HCT116 (cell line): ENCODE measurements at regions not wholly inside any gene's neighbourhood (a gene's known extent, or its start where the extent isn't known, plus 50 kb on each side); places are given as distances from the start of the nearest gene placed in this dataset.

Source experiments
- ATAC-seq: fragments of 200-7000 bp; cut with Tn5 transposase; 2 replicates; pipeline ENCODE4 v1.9.1; 2020; ENCODE audit warnings: mild to moderate bottlenecking, moderate library complexity
- BruUV-seq: library from RNA; stranded (reverse); fragments of 400-500 nt; replicated peaks from 2 replicates; lab custom pipeline; 2021; lab: Mats Ljungman, UMichigan
- CTCF ChIA-PET: fragments of 300-600 bp; sonication (Branson Sonifier 250); formaldehyde crosslinking; loops from one replicate; lab custom pipeline; 2021; ENCODE audit warnings: antibody characterized with exemption; lab: Charles Lee
- POLR2A ChIA-PET: fragments of 300-600, 350-600 bp; sonication (Branson Sonifier 250); formaldehyde crosslinking; loops from one replicate; lab custom pipeline; 2021; ENCODE audit warnings: antibody characterized with exemption; lab: Charles Lee
- RAD21 ChIA-PET, 2 experiments: fragments of 300-600 bp; sonication (Branson Sonifier 250); formaldehyde crosslinking; loops; one replicate each; lab custom pipeline; 2023; ENCODE audit warnings: low total read pairs in 2 of 2; ENCODE audit not compliant: uncharacterized antibody in 2 of 2, unreplicated experiment in 2 of 2, low non-redundant PET in 1 of 2; lab: Charles Lee
- DNase-seq: peaks from one replicate; pipeline ENCODE4 v3.0.0-alpha.2; 2010; ENCODE audit warnings: low read depth, low spot score
- H2AFZ ChIP-seq: fragments of 200-600 bp; shearing (Covaris generic), sonication (generic); 2 replicates; pipeline ENCODE4 v1.6.1; 2017; ENCODE audit warnings: low read depth, mixed run types, mixed read lengths, antibody characterized with exemption, low read length; ENCODE audit not compliant: poor library complexity, severe bottlenecking
- H3K27ac ChIP-seq: 2 replicates; pipeline ENCODE4 v1.5.1; 2012; ENCODE audit warnings: low read depth, low read length
- H3K27me3 ChIP-seq: fragments of 200-600 bp; sonication (generic); 2 replicates; pipeline ENCODE4 v1.6.1; 2016; ENCODE audit warnings: mixed run types, low read length, mixed read lengths; ENCODE audit not compliant: insufficient read depth
- H3K36me3 ChIP-seq, 2 experiments: fragments of 200-500 bp in 1 of 2; fragments of 200-600 bp in 1 of 2; sonication (Bioruptor generic) in 1 of 2; sonication (generic) in 1 of 2; 2 replicates each; pipeline versions ENCODE4 v1.5.1 to v1.6.1; 2014 to 2016; ENCODE audit warnings: low read length in 2 of 2, inconsistent platforms in 1 of 2, mixed read lengths in 1 of 2, mixed run types in 1 of 2; ENCODE audit not compliant: insufficient read depth in 2 of 2, control insufficient read depth in 1 of 2
- H3K4me1 ChIP-seq, 2 experiments: fragments of 200-600 bp in 1 of 2; sonication (generic) in 1 of 2; 2 replicates each; pipeline versions ENCODE4 v1.5.1 to v1.6.1; 2012 to 2017; ENCODE audit warnings: low read length in 2 of 2, inconsistent platforms in 1 of 2, mild to moderate bottlenecking in 1 of 2, mixed read lengths in 1 of 2, mixed run types in 1 of 2, moderate library complexity in 1 of 2; ENCODE audit not compliant: insufficient read depth in 2 of 2, control insufficient read depth in 1 of 2
- H3K4me2 ChIP-seq: fragments of 200-600 bp; sonication (generic); 2 replicates; pipeline ENCODE4 v1.6.1; 2017; ENCODE audit warnings: mixed run types, low read length, mixed read lengths
- H3K4me3 ChIP-seq, 2 experiments: fragments of 200-600 bp in 1 of 2; sonication (generic) in 1 of 2; replicated peaks in 1 of 2; 2 replicates each; pipeline ENCODE4 v1.5.1; 2011 to 2016; ENCODE audit warnings: low read length in 2 of 2, control low read depth in 1 of 2, low read depth in 1 of 2, mild to moderate bottlenecking in 1 of 2, mixed read lengths in 1 of 2, mixed run types in 1 of 2
- H3K79me2 ChIP-seq: fragments of 200-600 bp; sonication (generic); 2 replicates; pipeline ENCODE4 v1.6.1; 2017; ENCODE audit warnings: mild to moderate bottlenecking, mixed run types, low read length, moderate library complexity, mixed read lengths; ENCODE audit not compliant: insufficient read depth
- H3K9ac ChIP-seq: fragments of 200-600 bp; sonication (generic); 2 replicates; pipeline ENCODE4 v1.6.1; 2016; ENCODE audit warnings: low read length, mixed read lengths
- H3K9me2 ChIP-seq: fragments of 200-600 bp; sonication (generic), shearing (Covaris generic); 2 replicates; pipeline ENCODE4 v1.6.1; 2017; ENCODE audit warnings: mixed run types, mild to moderate bottlenecking, moderate library complexity; ENCODE audit not compliant: insufficient read depth
- H3K9me3 ChIP-seq, 2 experiments: fragments of 200-500 bp in 1 of 2; fragments of 200-600 bp in 1 of 2; sonication (Bioruptor generic) in 1 of 2; sonication (generic) in 1 of 2; 2 replicates each; pipeline ENCODE4 v1.6.1; 2014 to 2017; ENCODE audit warnings: low read length in 2 of 2, mixed read lengths in 2 of 2, inconsistent platforms in 1 of 2, low read depth in 1 of 2, mild to moderate bottlenecking in 1 of 2, mixed run types in 1 of 2, moderate library complexity in 1 of 2; ENCODE audit not compliant: control insufficient read depth in 1 of 2, insufficient read depth in 1 of 2
- H4K20me1 ChIP-seq: fragments of 200-600 bp; sonication (generic), shearing (Covaris generic); 2 replicates; pipeline ENCODE4 v1.6.1; 2017; ENCODE audit warnings: mixed run types, mild to moderate bottlenecking, moderate library complexity; ENCODE audit not compliant: insufficient read depth
- CBX3 ChIP-seq: IDR thresholded peaks from 2 replicates; pipeline ENCODE4 v1.6.1; 2012; ENCODE audit warnings: low read depth
- EZH2 ChIP-seq: fragments of 200-600 bp; sonication (generic); IDR thresholded peaks from 2 replicates; pipeline ENCODE4 v1.6.1; 2017; ENCODE audit warnings: antibody characterized with exemption, mixed run types
- FOSL1 ChIP-seq: IDR thresholded peaks from 2 replicates; pipeline ENCODE4 v1.6.1; 2012; ENCODE audit warnings: low read depth
- JUND ChIP-seq: IDR thresholded peaks from 2 replicates; pipeline ENCODE4 v1.6.1; 2012
- POLR2A ChIP-seq: IDR thresholded peaks from 2 replicates; pipeline ENCODE4 v1.7.0; 2011; ENCODE audit warnings: borderline replicate concordance; ENCODE audit not compliant: insufficient read depth, insufficient read length; ENCODE audit errors: extremely low read depth
- SIN3A ChIP-seq: IDR thresholded peaks from 2 replicates; pipeline ENCODE4 v1.6.1; 2012; ENCODE audit warnings: low read depth
- SP1 ChIP-seq: IDR thresholded peaks from 2 replicates; pipeline ENCODE4 v1.6.1; 2012; ENCODE audit warnings: low read depth
- SRF ChIP-seq: IDR thresholded peaks from 2 replicates; pipeline ENCODE4 v1.6.1; 2012; ENCODE audit warnings: low read depth
- YY1 ChIP-seq: IDR thresholded peaks from 2 replicates; pipeline ENCODE4 v1.6.1; 2011; ENCODE audit warnings: low read length, low read depth, moderate library complexity, mild to moderate bottlenecking; ENCODE audit not compliant: insufficient replicate concordance; ENCODE audit errors: extremely low read depth
- intact Hi-C: fragments of 100-400 bp; cut with micrococcal nuclease; formaldehyde crosslinking; loops from 2 replicates; pipeline ENCODE4 v1.10.0; 2022
- TF ChIP-seq, protein P1 (sequence below): IDR thresholded peaks from 2 replicates; pipeline ENCODE4 v1.6.1; 2012
- TF ChIP-seq, protein P2 (sequence below), 3 experiments: fragments of 200-600 bp in 1 of 3; sonication (generic) in 1 of 3; IDR thresholded peaks in 2 of 3; conservative IDR thresholded peaks in 1 of 3; 2 replicates each; pipeline ENCODE4 v1.5.1; 2012 to 2017; ENCODE audit warnings: low read depth in 2 of 3, low read length in 2 of 3, antibody characterized with exemption in 1 of 3, borderline replicate concordance in 1 of 3, control low read depth in 1 of 3, mild to moderate bottlenecking in 1 of 3, mixed read lengths in 1 of 3, mixed run types in 1 of 3, moderate library complexity in 1 of 3; ENCODE audit not compliant: insufficient read depth in 1 of 3
- TF ChIP-seq, protein P3 (sequence below): IDR thresholded peaks from 2 replicates; pipeline ENCODE4 v1.6.1; 2012; ENCODE audit warnings: low read depth

DNA sequence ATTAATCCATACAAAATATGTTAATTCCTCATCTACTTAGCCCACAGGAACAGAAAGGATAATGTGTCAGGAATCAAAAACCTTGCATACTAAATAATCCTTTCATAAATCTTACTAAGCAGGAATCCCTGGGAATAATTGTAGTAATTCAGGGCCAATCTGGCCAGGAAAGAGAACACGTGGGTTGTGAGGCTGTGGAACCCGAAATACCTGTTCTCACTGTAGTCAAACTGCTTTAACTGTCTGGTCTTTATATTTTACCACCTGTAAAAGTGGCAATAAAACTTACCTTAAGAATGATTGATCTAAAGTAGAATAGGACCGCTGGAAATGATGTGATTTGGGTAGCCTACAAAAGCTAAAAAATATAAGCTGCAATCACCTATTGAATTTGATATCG, 1620.9 kb downstream of the STIM2 start:
- ATAC-seq (no peak), DNase-seq (no peak)
- Histone ChIP-seq H3K4me1 (peaks cover 0 to 3% of the 10 kb centered on the region in 2 experiments; a peak in 1 of 4 replicates), H2AFZ (no peak overlapping the region), H3K9ac (no peak overlapping the region), H3K79me2 (no peaks in the 10 kb centered on the region), H3K27me3 (no peaks in the 10 kb centered on the region), H3K4me2 (no peak overlapping the region), H4K20me1 (no peaks in the 10 kb centered on the region), H3K4me3 (no peak overlapping the region), H3K9me3 (no peaks in the 10 kb centered on the region), H3K9me2 (no peaks in the 10 kb centered on the region), H3K36me3 (no peaks in the 10 kb centered on the region), H3K27ac (no peak overlapping the region)
- RAD21 ChIA-PET: no interaction called here
- POLR2A ChIA-PET: no interaction called here
- TF ChIP-seq SIN3A (no peak), SRF (no peak), POLR2A (no peak)
- CTCF ChIA-PET: no interaction called here
- no TSS peak for BruUV-seq
- intact Hi-C loops: no loop called here

DNA sequence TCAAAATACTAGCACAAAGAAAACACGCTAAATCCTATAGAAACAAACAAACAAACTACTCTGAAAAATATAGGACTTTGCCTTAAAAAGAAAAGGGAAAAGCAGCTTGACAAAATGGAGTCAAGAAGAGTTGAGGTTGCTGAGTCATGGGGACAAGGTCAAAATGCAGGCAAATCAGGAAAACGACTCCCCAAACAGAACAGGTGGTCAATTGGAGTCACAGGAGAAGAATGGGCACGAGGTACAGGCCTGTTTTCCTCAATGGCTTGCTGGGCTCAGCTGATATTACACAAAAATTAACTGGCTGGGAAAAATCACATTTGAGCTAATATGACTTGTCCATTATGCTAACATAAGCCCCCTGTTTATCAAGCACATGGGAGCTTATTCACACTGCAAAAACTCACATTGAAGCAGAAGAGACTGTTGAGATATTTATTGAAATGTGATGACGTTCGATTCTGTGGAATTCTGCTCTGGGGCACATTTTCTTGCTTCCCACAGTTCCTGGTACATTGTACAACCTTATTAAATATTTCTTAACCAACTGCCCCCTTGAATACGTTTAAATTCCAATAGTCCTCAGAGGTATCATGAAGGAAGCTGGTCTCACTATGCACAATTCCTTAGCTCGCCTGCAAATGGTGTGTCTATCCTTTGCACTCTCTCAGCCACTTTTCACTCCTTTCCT, 1622.1 kb downstream of the STIM2 start:
- Histone ChIP-seq H3K36me3 (no peaks in the 10 kb centered on the region), H3K4me3 (no peak overlapping the region), H3K4me1 (peaks cover 0 to 3% of the 10 kb centered on the region in 2 experiments; a peak in 1 of 4 replicates), H3K9ac (no peak overlapping the region), H3K27ac (no peak overlapping the region), H2AFZ (no peak overlapping the region), H3K79me2 (no peaks in the 10 kb centered on the region), H3K27me3 (no peaks in the 10 kb centered on the region), H3K9me3 (no peaks in the 10 kb centered on the region), H3K9me2 (no peaks in the 10 kb centered on the region), H3K4me2 (no peak overlapping the region), H4K20me1 (no peaks in the 10 kb centered on the region)
- intact Hi-C loops: no loop called here
- BruUV-seq: no TSS peak
- RAD21 ChIA-PET: no interaction called here
- DNase-seq (no peak), ATAC-seq (no peak)
- CTCF ChIA-PET: no interaction called here
- POLR2A ChIA-PET: no interaction called here
- TF ChIP-seq, protein P1, sequence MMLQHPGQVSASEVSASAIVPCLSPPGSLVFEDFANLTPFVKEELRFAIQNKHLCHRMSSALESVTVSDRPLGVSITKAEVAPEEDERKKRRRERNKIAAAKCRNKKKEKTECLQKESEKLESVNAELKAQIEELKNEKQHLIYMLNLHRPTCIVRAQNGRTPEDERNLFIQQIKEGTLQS: no peak
- no peak for TF ChIP-seq YY1
- TF ChIP-seq, protein P2, sequence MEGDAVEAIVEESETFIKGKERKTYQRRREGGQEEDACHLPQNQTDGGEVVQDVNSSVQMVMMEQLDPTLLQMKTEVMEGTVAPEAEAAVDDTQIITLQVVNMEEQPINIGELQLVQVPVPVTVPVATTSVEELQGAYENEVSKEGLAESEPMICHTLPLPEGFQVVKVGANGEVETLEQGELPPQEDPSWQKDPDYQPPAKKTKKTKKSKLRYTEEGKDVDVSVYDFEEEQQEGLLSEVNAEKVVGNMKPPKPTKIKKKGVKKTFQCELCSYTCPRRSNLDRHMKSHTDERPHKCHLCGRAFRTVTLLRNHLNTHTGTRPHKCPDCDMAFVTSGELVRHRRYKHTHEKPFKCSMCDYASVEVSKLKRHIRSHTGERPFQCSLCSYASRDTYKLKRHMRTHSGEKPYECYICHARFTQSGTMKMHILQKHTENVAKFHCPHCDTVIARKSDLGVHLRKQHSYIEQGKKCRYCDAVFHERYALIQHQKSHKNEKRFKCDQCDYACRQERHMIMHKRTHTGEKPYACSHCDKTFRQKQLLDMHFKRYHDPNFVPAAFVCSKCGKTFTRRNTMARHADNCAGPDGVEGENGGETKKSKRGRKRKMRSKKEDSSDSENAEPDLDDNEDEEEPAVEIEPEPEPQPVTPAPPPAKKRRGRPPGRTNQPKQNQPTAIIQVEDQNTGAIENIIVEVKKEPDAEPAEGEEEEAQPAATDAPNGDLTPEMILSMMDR (IDR thresholded peaks at IDR 0.05 in 2 of 3, conservative IDR thresholded peaks at IDR 0.05 in 1 of 3; ENCODE audit: borderline replicate concordance in 1 of 3, insufficient read depth in 1 of 3, low read depth in 2 of 3, low read length in 2 of 3): no peak
- TF ChIP-seq, protein P3, sequence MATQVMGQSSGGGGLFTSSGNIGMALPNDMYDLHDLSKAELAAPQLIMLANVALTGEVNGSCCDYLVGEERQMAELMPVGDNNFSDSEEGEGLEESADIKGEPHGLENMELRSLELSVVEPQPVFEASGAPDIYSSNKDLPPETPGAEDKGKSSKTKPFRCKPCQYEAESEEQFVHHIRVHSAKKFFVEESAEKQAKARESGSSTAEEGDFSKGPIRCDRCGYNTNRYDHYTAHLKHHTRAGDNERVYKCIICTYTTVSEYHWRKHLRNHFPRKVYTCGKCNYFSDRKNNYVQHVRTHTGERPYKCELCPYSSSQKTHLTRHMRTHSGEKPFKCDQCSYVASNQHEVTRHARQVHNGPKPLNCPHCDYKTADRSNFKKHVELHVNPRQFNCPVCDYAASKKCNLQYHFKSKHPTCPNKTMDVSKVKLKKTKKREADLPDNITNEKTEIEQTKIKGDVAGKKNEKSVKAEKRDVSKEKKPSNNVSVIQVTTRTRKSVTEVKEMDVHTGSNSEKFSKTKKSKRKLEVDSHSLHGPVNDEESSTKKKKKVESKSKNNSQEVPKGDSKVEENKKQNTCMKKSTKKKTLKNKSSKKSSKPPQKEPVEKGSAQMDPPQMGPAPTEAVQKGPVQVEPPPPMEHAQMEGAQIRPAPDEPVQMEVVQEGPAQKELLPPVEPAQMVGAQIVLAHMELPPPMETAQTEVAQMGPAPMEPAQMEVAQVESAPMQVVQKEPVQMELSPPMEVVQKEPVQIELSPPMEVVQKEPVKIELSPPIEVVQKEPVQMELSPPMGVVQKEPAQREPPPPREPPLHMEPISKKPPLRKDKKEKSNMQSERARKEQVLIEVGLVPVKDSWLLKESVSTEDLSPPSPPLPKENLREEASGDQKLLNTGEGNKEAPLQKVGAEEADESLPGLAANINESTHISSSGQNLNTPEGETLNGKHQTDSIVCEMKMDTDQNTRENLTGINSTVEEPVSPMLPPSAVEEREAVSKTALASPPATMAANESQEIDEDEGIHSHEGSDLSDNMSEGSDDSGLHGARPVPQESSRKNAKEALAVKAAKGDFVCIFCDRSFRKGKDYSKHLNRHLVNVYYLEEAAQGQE: no peak
- no peak for TF ChIP-seq EZH2
- TF ChIP-seq SRF: no peak
- no peak for TF ChIP-seq JUND
- TF ChIP-seq CBX3: no peak
- TF ChIP-seq FOSL1: no peak
- TF ChIP-seq SP1: no peak
